ENCODE measurements at regions not wholly inside any gene's neighbourhood (a gene's known extent, or its start where the extent isn't known, plus 50 kb on each side); places are given as distances from the start of the nearest gene placed in this dataset.

DNA sequence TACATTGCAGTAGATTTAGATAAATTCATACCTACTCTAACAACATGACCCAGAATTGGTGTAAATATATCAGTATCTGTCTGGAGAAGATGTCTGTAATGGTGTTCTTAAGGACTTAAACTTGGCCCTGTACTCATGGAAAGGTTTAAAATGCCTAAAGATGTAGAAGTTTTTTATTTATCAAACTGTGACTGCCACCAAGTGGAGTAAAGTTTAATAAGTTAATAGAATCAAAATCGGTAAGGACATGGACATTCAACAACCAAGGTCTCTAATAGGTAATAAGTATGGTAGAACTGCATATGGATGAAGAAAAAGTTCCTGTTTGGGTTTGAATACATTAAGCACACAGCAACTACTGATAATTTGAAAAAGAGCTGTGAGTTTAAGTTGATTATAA lies 474.0 kb upstream of the NDST3 start:
- TF ChIP-seq CTCF (IDR thresholded peaks at IDR 0.05 in 4 of 5, conservative IDR thresholded peaks at IDR 0.05 in 1 of 5) (no peak), POLR2A (IDR thresholded peaks at IDR 0.05) (no peak)

Data from gastrocnemius medialis (tissue), 4 donors.